ENCODE measurements at regions not wholly inside any gene's neighbourhood (a gene's known extent, or its start where the extent isn't known, plus 50 kb on each side); places are given as distances from the start of the nearest gene placed in this dataset.

DNA sequence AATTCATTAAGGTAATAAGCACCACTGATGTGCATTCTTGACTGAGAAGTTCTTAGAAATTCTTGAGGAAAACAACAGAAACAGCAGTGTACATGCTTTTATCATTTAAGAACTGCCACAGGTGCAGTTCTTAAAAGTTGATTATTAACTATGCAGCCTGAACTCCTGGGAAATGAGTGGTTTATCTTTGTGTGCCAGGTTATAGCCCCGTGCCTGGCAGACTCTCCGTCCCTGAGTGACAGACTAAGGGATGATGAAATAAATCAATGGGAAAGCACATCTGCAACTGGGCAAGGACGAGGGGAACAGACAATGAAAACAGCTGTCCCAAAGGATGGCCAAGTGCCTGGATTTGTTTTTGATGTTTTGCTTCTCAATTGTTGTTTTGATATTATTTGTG lies 84.4 kb upstream of the SPATA13 start:
- Mint-ChIP-seq H3K36me3 (ENCODE audit: insufficient read depth, unreplicated experiment) (peaks cover 6% of the 10 kb centered on the region), H3K27ac (ENCODE audit: low read depth, unreplicated experiment) (no peak overlapping the region), H3K4me3 (ENCODE audit: unreplicated experiment) (no peak overlapping the region), H3K9me3 (ENCODE audit: unreplicated experiment) (no peaks in the 10 kb centered on the region), H3K27me3 (ENCODE audit: insufficient read depth, unreplicated experiment) (no peaks in the 10 kb centered on the region), H3K4me1 (ENCODE audit: insufficient read depth, unreplicated experiment) (no peaks in the 10 kb centered on the region)
- CTCF ChIA-PET: interaction anchor here (1.6 kb wide), 1 partner anchor 22 kb away, joined by 4 read pairs; no protein-coding TSS in a partner anchor
- no TSS peak for BruUV-seq (replicated peaks)
- TF ChIP-seq, protein P1, sequence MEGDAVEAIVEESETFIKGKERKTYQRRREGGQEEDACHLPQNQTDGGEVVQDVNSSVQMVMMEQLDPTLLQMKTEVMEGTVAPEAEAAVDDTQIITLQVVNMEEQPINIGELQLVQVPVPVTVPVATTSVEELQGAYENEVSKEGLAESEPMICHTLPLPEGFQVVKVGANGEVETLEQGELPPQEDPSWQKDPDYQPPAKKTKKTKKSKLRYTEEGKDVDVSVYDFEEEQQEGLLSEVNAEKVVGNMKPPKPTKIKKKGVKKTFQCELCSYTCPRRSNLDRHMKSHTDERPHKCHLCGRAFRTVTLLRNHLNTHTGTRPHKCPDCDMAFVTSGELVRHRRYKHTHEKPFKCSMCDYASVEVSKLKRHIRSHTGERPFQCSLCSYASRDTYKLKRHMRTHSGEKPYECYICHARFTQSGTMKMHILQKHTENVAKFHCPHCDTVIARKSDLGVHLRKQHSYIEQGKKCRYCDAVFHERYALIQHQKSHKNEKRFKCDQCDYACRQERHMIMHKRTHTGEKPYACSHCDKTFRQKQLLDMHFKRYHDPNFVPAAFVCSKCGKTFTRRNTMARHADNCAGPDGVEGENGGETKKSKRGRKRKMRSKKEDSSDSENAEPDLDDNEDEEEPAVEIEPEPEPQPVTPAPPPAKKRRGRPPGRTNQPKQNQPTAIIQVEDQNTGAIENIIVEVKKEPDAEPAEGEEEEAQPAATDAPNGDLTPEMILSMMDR (IDR thresholded peaks at IDR 0.05; ENCODE audit: unreplicated experiment): no peak
- POLR2A ChIA-PET: no interaction called here
- intact Hi-C loops (cut with micrococcal nuclease): no loop called here
- no peak for DNase-seq (ENCODE audit: unreplicated experiment)

DNA sequence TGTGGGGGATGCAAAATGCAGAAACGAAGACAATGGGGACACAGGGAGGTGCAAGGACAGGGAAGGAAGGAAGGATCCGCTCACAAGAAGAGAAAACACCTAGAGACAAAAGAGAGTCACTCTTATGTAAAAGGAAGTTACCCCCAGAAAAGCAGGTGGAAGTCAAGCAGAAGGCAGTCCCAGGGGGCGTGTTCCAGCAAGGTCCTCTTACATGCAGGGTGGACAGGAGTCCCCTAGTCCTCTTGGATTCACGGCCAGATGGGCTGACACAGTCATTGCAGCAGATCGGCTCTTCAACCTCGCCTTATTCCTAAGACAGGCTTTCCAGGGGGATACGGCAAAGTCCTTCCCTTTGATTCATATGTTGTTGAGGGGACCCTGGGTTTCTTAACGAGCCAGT lies 83.9 kb upstream of the SPATA13 start:
- Mint-ChIP-seq H3K9me3 (ENCODE audit: unreplicated experiment) (no peaks in the 10 kb centered on the region), H3K4me3 (ENCODE audit: unreplicated experiment) (no peak overlapping the region), H3K4me1 (ENCODE audit: insufficient read depth, unreplicated experiment) (no peaks in the 10 kb centered on the region), H3K36me3 (ENCODE audit: insufficient read depth, unreplicated experiment) (peaks cover under 1% of the 10 kb centered on the region), H3K27me3 (ENCODE audit: insufficient read depth, unreplicated experiment) (no peaks in the 10 kb centered on the region), H3K27ac (ENCODE audit: low read depth, unreplicated experiment) (no peak overlapping the region)
- BruUV-seq (replicated peaks): no TSS peak
- intact Hi-C loops (cut with micrococcal nuclease): no loop called here
- POLR2A ChIA-PET: no interaction called here
- CTCF ChIA-PET: no interaction called here
- no peak for DNase-seq (ENCODE audit: unreplicated experiment)
- TF ChIP-seq, protein P1 (IDR thresholded peaks at IDR 0.05; ENCODE audit: unreplicated experiment): no peak

DNA sequence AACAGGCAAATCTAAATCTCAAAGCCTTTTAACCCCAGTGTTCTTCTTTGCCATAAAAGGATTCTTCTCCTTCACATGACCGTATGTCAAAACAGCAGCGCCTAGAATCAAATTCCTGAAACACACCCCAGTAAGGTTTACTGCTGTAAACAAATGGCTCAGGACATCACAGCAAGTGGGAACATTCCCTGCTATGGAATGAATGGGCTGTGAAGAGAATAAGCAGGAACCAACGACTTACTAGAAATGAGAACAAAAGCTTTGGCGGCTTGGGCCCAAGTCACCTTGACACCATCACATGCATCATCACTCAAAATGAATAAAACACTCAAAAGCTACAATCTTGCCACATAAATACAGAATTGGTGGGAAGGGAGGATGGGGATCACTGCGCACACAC lies 80.4 kb upstream of the SPATA13 start:
- TF ChIP-seq, protein P1 (IDR thresholded peaks at IDR 0.05; ENCODE audit: unreplicated experiment): no peak
- Mint-ChIP-seq H3K4me1 (ENCODE audit: insufficient read depth, unreplicated experiment) (no peaks in the 10 kb centered on the region), H3K36me3 (ENCODE audit: insufficient read depth, unreplicated experiment) (no peaks in the 10 kb centered on the region), H3K4me3 (ENCODE audit: unreplicated experiment) (no peak overlapping the region), H3K9me3 (ENCODE audit: unreplicated experiment) (no peaks in the 10 kb centered on the region), H3K27ac (ENCODE audit: low read depth, unreplicated experiment) (no peak overlapping the region), H3K27me3 (ENCODE audit: insufficient read depth, unreplicated experiment) (peaks cover 3% of the 10 kb centered on the region)
- intact Hi-C loops (cut with micrococcal nuclease): no loop called here
- no TSS peak for BruUV-seq (replicated peaks)
- DNase-seq (ENCODE audit: unreplicated experiment): no peak
- ChIA-PET CTCF (no interaction called here), POLR2A (no interaction called here)

DNA sequence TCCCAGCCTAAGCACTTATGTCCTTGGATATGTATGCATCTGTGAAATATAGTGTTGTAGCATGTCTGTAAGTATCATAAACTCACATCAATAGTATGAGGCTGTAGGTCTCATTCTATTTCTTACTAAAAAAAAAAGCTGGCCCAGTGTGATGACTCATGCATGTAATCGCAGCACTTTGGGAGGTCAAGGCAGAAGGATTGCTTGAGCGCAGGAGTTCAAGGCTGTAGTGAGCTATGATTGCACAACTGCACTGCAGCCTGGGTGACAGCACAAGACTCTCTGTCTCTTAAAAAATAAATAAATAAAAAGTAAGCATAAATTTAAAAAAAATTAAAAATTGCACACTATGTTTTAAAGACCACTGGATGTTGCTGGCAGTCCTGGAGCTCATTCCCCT lies 79.1 kb upstream of the SPATA13 start:
- DNase-seq (ENCODE audit: unreplicated experiment): peak; percentile 11
- no peaks in the 10 kb centered on the region for H3K4me1 Mint-ChIP-seq (ENCODE audit: insufficient read depth, unreplicated experiment)
- no peak overlapping the region for H3K27ac Mint-ChIP-seq (ENCODE audit: low read depth, unreplicated experiment)
- no peak overlapping the region for H3K4me3 Mint-ChIP-seq (ENCODE audit: unreplicated experiment)
- TF ChIP-seq, protein P1 (IDR thresholded peaks at IDR 0.05; ENCODE audit: unreplicated experiment): no peak
- peaks cover 16% of the 10 kb centered on the region for H3K27me3 Mint-ChIP-seq (ENCODE audit: insufficient read depth, unreplicated experiment)
- H3K36me3 Mint-ChIP-seq (ENCODE audit: insufficient read depth, unreplicated experiment): no peaks in the 10 kb centered on the region
- intact Hi-C loops (cut with micrococcal nuclease): no loop called here
- CTCF ChIA-PET: no interaction called here
- POLR2A ChIA-PET: no interaction called here
- no peaks in the 10 kb centered on the region for H3K9me3 Mint-ChIP-seq (ENCODE audit: unreplicated experiment)
- no TSS peak for BruUV-seq (replicated peaks)

All from MCF 10A (cell line).